ENCODE measurements at regions not wholly inside any gene's neighbourhood (a gene's known extent, or its start where the extent isn't known, plus 50 kb on each side); places are given as distances from the start of the nearest gene placed in this dataset.
A peak's percentile ranks its signal among the peaks of the same experiment; 100 is the strongest.

- H3K4me3 ChIP-seq (ENCODE audit: low read length): no peak overlapping the region
- DNase-seq (ENCODE audit: low read depth): no peak
- no peak for TF ChIP-seq CTCF (conservative IDR thresholded peaks at IDR 0.05; ENCODE audit: low read length)
These were observed 74.6 kb upstream of the PARD3B start for GRCh38 chr2:204470621-204471196.

- no peak overlapping the region for H3K4me3 ChIP-seq (ENCODE audit: low read length)
- no peak for TF ChIP-seq CTCF (conservative IDR thresholded peaks at IDR 0.05; ENCODE audit: low read length)
- no peak for DNase-seq (ENCODE audit: low read depth)
These were observed 72.9 kb upstream of the PARD3B start for GRCh38 chr2:204472375-204472774.

GRCh38 chr2:204473224-204473623 is 72.1 kb upstream of the PARD3B start:
- no peak for DNase-seq (ENCODE audit: low read depth)
- no peak overlapping the region for H3K4me3 ChIP-seq (ENCODE audit: low read length)
- no peak for TF ChIP-seq CTCF (conservative IDR thresholded peaks at IDR 0.05; ENCODE audit: low read length)

GRCh38 chr2:204475399-204475798 is 69.9 kb upstream of the PARD3B start:
- no peak for DNase-seq (ENCODE audit: low read depth)
- no peak for TF ChIP-seq CTCF (conservative IDR thresholded peaks at IDR 0.05; ENCODE audit: low read length)
- no peak overlapping the region for H3K4me3 ChIP-seq (ENCODE audit: low read length)

GRCh38 chr2:204477358-204477950 is 67.8 kb upstream of the PARD3B start:
- no peak for DNase-seq (ENCODE audit: low read depth)
- TF ChIP-seq CTCF (conservative IDR thresholded peaks at IDR 0.05; ENCODE audit: low read length): no peak
- no peak overlapping the region for H3K4me3 ChIP-seq (ENCODE audit: low read length)

GRCh38 chr2:204479557-204479956 is 65.7 kb upstream of the PARD3B start:
- TF ChIP-seq CTCF (conservative IDR thresholded peaks at IDR 0.05; ENCODE audit: low read length): no peak
- H3K4me3 ChIP-seq (ENCODE audit: low read length): no peak overlapping the region
- DNase-seq (ENCODE audit: low read depth): peak; percentile 22

- H3K4me3 ChIP-seq (ENCODE audit: low read length): no peak overlapping the region
- no peak for TF ChIP-seq CTCF (conservative IDR thresholded peaks at IDR 0.05; ENCODE audit: low read length)
- no peak for DNase-seq (ENCODE audit: low read depth)
These were observed 64.6 kb upstream of the PARD3B start for GRCh38 chr2:204480676-204481075.

All from AG10803 (cell line).